SH-SY5Y (cell line): ENCODE measurements at regions not wholly inside any gene's neighbourhood (a gene's known extent, or its start where the extent isn't known, plus 50 kb on each side); places are given as distances from the start of the nearest gene placed in this dataset.

Experiments used
- GATA2 ChIP-seq: IDR thresholded peaks from 2 replicates; pipeline ENCODE4 v1.6.1; 2011; ENCODE audit warnings: mild to moderate bottlenecking, low read depth, low read length
- GATA3 ChIP-seq: IDR thresholded peaks from 2 replicates; pipeline ENCODE4 v1.6.1; 2011; ENCODE audit warnings: low read depth, mild to moderate bottlenecking, low read length, moderate library complexity

DNA sequence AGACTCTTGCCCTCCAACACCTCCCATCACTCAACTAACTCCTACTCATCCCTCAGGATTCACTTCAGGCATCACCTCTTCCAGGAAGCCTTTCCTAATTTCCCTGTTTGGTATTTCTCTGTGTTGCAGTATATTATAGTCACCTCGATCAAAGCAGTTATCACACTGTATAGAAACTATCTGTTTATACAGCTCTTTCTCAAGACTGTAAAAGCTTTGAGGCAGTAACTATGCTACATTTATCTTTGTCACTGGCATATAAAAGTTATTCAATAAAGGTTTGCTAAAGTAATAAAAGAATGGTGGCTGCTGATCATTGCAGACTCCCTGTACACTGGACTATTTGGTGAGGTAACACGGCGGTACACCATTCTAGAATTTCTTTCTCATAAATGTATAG lies 284.9 kb downstream of the PAX3 start:
- TF ChIP-seq GATA3 (no peak), GATA2 (no peak)
